Sigmoid colon (tissue), 4 donors: ENCODE measurements at regions not wholly inside any gene's neighbourhood (a gene's known extent, or its start where the extent isn't known, plus 50 kb on each side); places are given as distances from the start of the nearest gene placed in this dataset.

Source experiments
- CTCF ChIP-seq, 4 experiments: fragments of 450-650 bp in 3 of 4; fragments of 200-600 bp in 1 of 4; IDR thresholded peaks; one replicate each; pipeline ENCODE4 v1.5.1; 2016 to 2019; ENCODE audit warnings: antibody characterized with exemption in 4 of 4, mild to moderate bottlenecking in 3 of 4, moderate library complexity in 2 of 4
- EP300 ChIP-seq, 4 donors: sonication (generic); formaldehyde crosslinking; IDR thresholded peaks; one replicate each; pipeline ENCODE4 v1.6.1; 2017; ENCODE audit warnings: antibody characterized with exemption in 4 of 4
- POLR2A ChIP-seq, 2 donors: fragments of 450-650 bp; IDR thresholded peaks; one replicate each; pipeline ENCODE4 v1.6.1; 2016; ENCODE audit warnings: antibody characterized with exemption in 2 of 2, mild to moderate bottlenecking in 2 of 2, moderate library complexity in 2 of 2
- POLR2AphosphoS5 ChIP-seq, 4 donors: sonication (generic); formaldehyde crosslinking; IDR thresholded peaks; one replicate each; pipeline ENCODE4 v1.6.1; 2017; ENCODE audit warnings: antibody characterized with exemption in 4 of 4

DNA sequence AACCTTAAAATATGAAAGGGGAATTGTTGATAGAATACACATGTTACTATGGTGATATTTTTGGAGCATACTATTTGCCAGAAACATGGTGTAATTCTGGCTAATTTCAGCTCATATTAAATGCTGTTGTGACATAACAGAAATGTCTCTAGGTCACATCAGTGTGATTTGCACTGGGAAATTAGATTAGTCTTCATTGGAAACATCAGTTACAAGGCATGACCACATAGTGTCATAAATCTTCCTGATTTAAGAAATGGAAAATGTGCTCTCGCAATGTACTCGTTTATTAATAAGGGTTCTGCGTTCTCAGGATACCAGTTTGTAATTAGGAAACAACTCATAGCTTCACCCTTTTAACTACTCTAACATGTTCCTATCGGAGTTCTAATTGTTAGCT, 72.9 kb upstream of the GYPA start:
- TF ChIP-seq CTCF (IDR thresholded peaks at IDR 0.05) = no peak
- TF ChIP-seq POLR2A (IDR thresholded peaks at IDR 0.05) = no peak
- TF ChIP-seq EP300 (IDR thresholded peaks at IDR 0.05) = no peak
- no peak for TF ChIP-seq POLR2AphosphoS5 (IDR thresholded peaks at IDR 0.05)
